ENCODE measurements at regions not wholly inside any gene's neighbourhood (a gene's known extent, or its start where the extent isn't known, plus 50 kb on each side); places are given as distances from the start of the nearest gene placed in this dataset.

DNA sequence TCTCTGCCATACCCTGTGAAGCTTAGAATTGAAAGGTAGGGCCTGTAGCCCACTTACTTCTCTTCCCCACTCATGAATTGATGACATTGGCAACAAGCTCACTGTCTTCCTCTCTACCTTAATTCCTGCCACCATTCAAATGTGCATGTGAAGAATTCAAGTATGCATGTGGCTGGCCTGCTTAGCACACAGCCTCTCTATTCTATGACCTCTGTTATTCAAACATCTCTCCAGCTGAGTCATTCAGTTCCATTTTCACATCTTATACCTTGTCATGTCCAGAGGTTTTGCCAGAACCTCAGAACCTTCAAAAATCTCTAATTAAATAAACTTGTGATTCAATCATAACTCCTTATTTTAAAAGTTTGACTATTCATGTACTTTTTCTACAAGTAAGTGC is 114.7 kb upstream of the MAN2A1 start:
- TF ChIP-seq POLR2A (IDR thresholded peaks at IDR 0.05; ENCODE audit: low read depth, low read length) (no peak), POLR2AphosphoS5 (IDR thresholded peaks at IDR 0.05; ENCODE audit: low read depth, low read length) (no peak), TAF1 (IDR thresholded peaks at IDR 0.05; ENCODE audit: borderline replicate concordance, low read depth, low read length) (no peak)
- no peak for FAIRE-seq
- no peak for DNase-seq (ENCODE audit: insufficient read length)

GRCh38 chr5:109573766-109574165 is 116.0 kb upstream of the MAN2A1 start:
- FAIRE-seq = no peak

DNA sequence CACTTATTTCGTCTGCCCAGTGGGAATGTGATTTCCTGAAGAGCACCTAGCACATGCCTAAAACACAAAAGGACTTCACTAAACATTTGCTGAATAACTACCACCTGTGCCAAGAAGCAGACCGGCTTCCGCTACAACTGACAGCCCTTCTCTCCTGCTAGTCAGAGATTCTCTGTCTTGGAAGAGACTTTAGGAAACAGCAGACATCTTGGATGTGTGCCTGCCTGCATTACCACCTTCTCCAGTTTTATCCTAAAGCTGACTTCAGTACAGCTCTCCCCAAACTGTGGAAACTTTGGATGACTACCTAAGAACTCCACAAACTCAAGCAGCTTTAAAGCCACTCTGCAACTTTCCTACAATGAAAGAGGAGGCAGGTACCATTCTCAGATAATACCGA is 116.5 kb upstream of the MAN2A1 start:
- DNase-seq (ENCODE audit: insufficient read length) = no peak
- no peak for FAIRE-seq
- TF ChIP-seq POLR2A (IDR thresholded peaks at IDR 0.05; ENCODE audit: low read depth, low read length) (no peak), TAF1 (IDR thresholded peaks at IDR 0.05; ENCODE audit: borderline replicate concordance, low read depth, low read length) (no peak), POLR2AphosphoS5 (IDR thresholded peaks at IDR 0.05; ENCODE audit: low read depth, low read length) (no peak)

More at GRCh38 chr5:109573766-109574165, 116.0 kb upstream of the MAN2A1 start:
- DNase-seq (ENCODE audit: insufficient read length) = no peak
- no peak for TF ChIP-seq POLR2AphosphoS5 (IDR thresholded peaks at IDR 0.05; ENCODE audit: low read depth, low read length)
- TF ChIP-seq TAF1 (IDR thresholded peaks at IDR 0.05; ENCODE audit: borderline replicate concordance, low read depth, low read length) = no peak
- no peak for TF ChIP-seq POLR2A (IDR thresholded peaks at IDR 0.05; ENCODE audit: low read depth, low read length)

- TF ChIP-seq POLR2A (IDR thresholded peaks at IDR 0.05; ENCODE audit: low read depth, low read length) = no peak
- no peak for TF ChIP-seq POLR2AphosphoS5 (IDR thresholded peaks at IDR 0.05; ENCODE audit: low read depth, low read length)
- TF ChIP-seq TAF1 (IDR thresholded peaks at IDR 0.05; ENCODE audit: borderline replicate concordance, low read depth, low read length) = no peak
- FAIRE-seq = no peak
These were observed 117.9 kb upstream of the MAN2A1 start for GRCh38 chr5:109571785-109572184.

DNA sequence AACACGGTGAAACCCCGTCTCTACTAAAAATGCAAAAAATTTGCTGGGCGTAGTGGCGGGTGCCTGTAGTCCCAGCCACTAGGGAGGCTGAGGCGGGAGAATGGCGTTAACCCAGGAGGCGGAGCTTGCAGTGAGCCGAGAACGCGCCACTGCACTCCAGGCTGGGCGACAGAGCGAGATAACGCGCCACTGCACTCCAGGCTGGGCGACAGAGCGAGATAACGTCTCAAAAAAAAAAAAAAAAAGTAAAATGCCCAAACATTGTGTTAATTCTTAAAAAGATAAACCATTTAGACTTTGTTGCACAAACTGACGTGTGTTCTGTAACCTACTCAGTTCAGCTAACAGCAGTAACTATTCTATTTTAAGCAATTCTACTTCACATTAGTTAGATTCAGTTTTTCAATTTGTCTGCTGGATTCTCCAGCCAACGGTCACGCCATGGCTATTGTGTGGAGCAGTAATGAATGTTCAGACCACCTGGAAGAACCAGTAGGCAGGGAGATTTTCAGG is 119.3 kb upstream of the MAN2A1 start:
- TF ChIP-seq POLR2AphosphoS5 (IDR thresholded peaks at IDR 0.05; ENCODE audit: low read depth, low read length) = no peak
- TF ChIP-seq POLR2A (IDR thresholded peaks at IDR 0.05; ENCODE audit: low read depth, low read length) = no peak
- no peak for TF ChIP-seq TAF1 (IDR thresholded peaks at IDR 0.05; ENCODE audit: borderline replicate concordance, low read depth, low read length)
- no peak for DNase-seq (ENCODE audit: insufficient read length)
- no peak for FAIRE-seq

More at GRCh38 chr5:109571785-109572184, 117.9 kb upstream of the MAN2A1 start:
- no peak for DNase-seq (ENCODE audit: insufficient read length)

GRCh38 chr5:109567374-109568044 is 122.2 kb upstream of the MAN2A1 start:
- TF ChIP-seq TAF1 (IDR thresholded peaks at IDR 0.05; ENCODE audit: borderline replicate concordance, low read depth, low read length) (no peak), POLR2A (IDR thresholded peaks at IDR 0.05; ENCODE audit: low read depth, low read length) (no peak), POLR2AphosphoS5 (IDR thresholded peaks at IDR 0.05; ENCODE audit: low read depth, low read length) (no peak)
- DNase-seq (ENCODE audit: insufficient read length) = no peak
- FAIRE-seq = no peak

- no peak for FAIRE-seq
- no peak for DNase-seq (ENCODE audit: insufficient read length)
- no peak for TF ChIP-seq POLR2A (IDR thresholded peaks at IDR 0.05; ENCODE audit: low read depth, low read length)
- no peak for TF ChIP-seq TAF1 (IDR thresholded peaks at IDR 0.05; ENCODE audit: borderline replicate concordance, low read depth, low read length)
- TF ChIP-seq POLR2AphosphoS5 (IDR thresholded peaks at IDR 0.05; ENCODE audit: low read depth, low read length) = no peak
These were observed 123.4 kb upstream of the MAN2A1 start for GRCh38 chr5:109566361-109566760.

GRCh38 chr5:109563739-109564138 is 126.0 kb upstream of the MAN2A1 start:
- FAIRE-seq (no peak), DNase-seq (ENCODE audit: insufficient read length) (no peak)
- no peak for TF ChIP-seq POLR2AphosphoS5 (IDR thresholded peaks at IDR 0.05; ENCODE audit: low read depth, low read length)
- TF ChIP-seq POLR2A (IDR thresholded peaks at IDR 0.05; ENCODE audit: low read depth, low read length) = no peak
- no peak for TF ChIP-seq TAF1 (IDR thresholded peaks at IDR 0.05; ENCODE audit: borderline replicate concordance, low read depth, low read length)

DNA sequence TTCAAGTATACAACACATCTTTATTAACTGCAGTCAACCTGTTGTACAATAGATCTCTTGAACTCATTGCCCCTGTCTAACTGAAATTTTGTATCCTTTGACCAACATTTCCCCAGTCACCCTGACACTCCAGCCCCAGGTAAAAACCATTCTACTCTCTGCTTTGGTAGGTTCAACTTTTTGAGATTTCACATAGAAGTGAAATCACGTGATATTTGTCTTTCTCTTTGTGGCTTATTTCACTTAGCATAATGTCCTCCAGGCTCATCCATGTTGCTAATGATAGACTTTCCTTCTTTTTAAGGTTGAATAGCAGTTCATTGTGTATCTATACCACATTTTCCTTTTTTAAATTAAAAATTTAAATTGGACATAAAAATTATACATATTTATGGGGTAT is 126.5 kb upstream of the MAN2A1 start:
- FAIRE-seq (no peak), DNase-seq (ENCODE audit: insufficient read length) (no peak)
- TF ChIP-seq POLR2A (IDR thresholded peaks at IDR 0.05; ENCODE audit: low read depth, low read length) (no peak), TAF1 (IDR thresholded peaks at IDR 0.05; ENCODE audit: borderline replicate concordance, low read depth, low read length) (no peak), POLR2AphosphoS5 (IDR thresholded peaks at IDR 0.05; ENCODE audit: low read depth, low read length) (no peak)

DNA sequence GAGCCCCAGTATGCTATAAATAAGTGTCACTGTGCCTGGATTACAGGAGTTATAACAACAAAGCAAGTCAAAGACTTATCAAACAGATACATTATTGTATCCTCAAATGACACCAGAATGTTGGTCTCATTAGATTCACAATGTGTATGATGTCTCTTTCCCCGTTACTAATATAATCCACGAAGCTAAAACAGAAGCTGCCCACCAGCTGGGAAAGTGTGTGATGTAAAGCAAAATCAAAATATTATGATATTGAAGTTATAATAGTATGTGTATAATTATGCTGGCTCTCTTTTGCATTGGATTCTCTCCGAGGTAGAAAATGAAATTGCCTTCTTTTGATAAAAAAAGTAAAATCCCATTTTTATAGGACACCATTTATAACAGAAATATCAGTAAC is 127.3 kb upstream of the MAN2A1 start:
- TF ChIP-seq TAF1 (IDR thresholded peaks at IDR 0.05; ENCODE audit: borderline replicate concordance, low read depth, low read length) (no peak), POLR2AphosphoS5 (IDR thresholded peaks at IDR 0.05; ENCODE audit: low read depth, low read length) (no peak), POLR2A (IDR thresholded peaks at IDR 0.05; ENCODE audit: low read depth, low read length) (no peak)
- FAIRE-seq (no peak), DNase-seq (ENCODE audit: insufficient read length) (no peak)

- TF ChIP-seq POLR2A (IDR thresholded peaks at IDR 0.05; ENCODE audit: low read depth, low read length) = no peak
- TF ChIP-seq TAF1 (IDR thresholded peaks at IDR 0.05; ENCODE audit: borderline replicate concordance, low read depth, low read length) = no peak
- TF ChIP-seq POLR2AphosphoS5 (IDR thresholded peaks at IDR 0.05; ENCODE audit: low read depth, low read length) = no peak
- FAIRE-seq = no peak
- DNase-seq (ENCODE audit: insufficient read length) = no peak
These were observed 128.3 kb upstream of the MAN2A1 start for GRCh38 chr5:109561447-109561846.

- TF ChIP-seq POLR2AphosphoS5 (IDR thresholded peaks at IDR 0.05; ENCODE audit: low read depth, low read length) (no peak), POLR2A (IDR thresholded peaks at IDR 0.05; ENCODE audit: low read depth, low read length) (no peak), TAF1 (IDR thresholded peaks at IDR 0.05; ENCODE audit: borderline replicate concordance, low read depth, low read length) (no peak)
- FAIRE-seq = no peak
These were observed 129.2 kb upstream of the MAN2A1 start for GRCh38 chr5:109560554-109560953.

More at GRCh38 chr5:109560554-109560953, 129.2 kb upstream of the MAN2A1 start:
- DNase-seq (ENCODE audit: insufficient read length) = no peak
